ENCODE measurements at regions not wholly inside any gene's neighbourhood (a gene's known extent, or its start where the extent isn't known, plus 50 kb on each side); places are given as distances from the start of the nearest gene placed in this dataset.

GRCh38 chr5:155780260-155780659 lies 546.7 kb upstream of the SGCD start:
- TF ChIP-seq PREB (CRISPR knock-in tag; IDR thresholded peaks at IDR 0.05; ENCODE audit: borderline replicate concordance) (no peak), STAT6 (CRISPR knock-in tag; conservative IDR thresholded peaks at IDR 0.05; ENCODE audit: low read depth) (no peak), SMAD3 (CRISPR knock-in tag; IDR thresholded peaks at IDR 0.05; ENCODE audit: borderline replicate concordance) (no peak), CTCF (IDR thresholded peaks at IDR 0.05) (no peak), MAX (CRISPR knock-in tag; IDR thresholded peaks at IDR 0.05) (no peak), MXD4 (CRISPR knock-in tag; IDR thresholded peaks at IDR 0.05; ENCODE audit: borderline replicate concordance) (no peak)
